Activated CD8-positive, alpha-beta memory T cell treated with anti-CD3 and anti-CD28 coated beads for 1 hour (primary cell): ENCODE measurements at regions not wholly inside any gene's neighbourhood (a gene's known extent, or its start where the extent isn't known, plus 50 kb on each side); places are given as distances from the start of the nearest gene placed in this dataset.

Experiments used
- DNase-seq, 2 donors: peaks; one replicate each; pipeline ENCODE4 v3.0.0-alpha.2; 2020; ENCODE audit warnings: low read depth in 1 of 2; ENCODE audit errors: extremely low read depth in 1 of 2

DNA sequence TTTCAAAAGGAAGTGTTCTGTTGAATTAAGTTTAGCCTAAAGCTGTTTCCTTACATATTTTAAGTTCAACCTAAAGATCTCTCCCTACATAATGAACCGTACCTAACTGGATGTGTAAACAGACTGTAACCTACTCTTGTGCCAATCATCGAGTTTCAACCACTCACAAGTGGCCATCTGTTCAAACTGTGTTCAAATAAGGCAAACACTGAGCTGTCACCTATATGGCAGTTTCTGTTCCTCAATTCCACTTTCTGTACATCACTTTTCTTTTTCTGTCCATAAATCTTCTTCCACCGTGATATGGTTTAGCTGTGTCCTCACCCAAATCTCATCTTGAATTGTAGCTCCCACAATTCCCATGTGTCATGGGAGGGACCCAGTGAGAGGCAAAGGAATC, 428.6 kb downstream of the HACE1 start:
- no peak for DNase-seq

DNA sequence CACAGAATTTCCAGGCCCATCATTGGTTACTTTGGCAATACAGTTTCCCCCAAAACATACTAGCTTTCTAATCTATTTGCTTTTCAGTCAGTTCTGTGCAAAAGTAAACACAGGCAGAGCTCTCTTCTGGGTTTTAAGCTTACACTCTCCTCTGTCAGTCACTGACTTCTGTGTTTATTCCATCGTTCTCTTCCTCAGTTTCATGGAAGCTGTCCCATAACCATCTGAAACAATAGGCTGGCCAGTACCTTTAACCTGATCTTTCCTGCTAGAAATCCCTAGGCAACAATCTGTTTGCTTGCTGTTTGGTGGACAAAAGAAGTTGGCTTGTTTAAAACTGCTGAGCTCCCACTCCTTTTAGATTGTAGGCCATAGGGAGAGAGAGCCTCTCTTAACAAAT, 431.5 kb downstream of the HACE1 start:
- DNase-seq: no peak

DNA sequence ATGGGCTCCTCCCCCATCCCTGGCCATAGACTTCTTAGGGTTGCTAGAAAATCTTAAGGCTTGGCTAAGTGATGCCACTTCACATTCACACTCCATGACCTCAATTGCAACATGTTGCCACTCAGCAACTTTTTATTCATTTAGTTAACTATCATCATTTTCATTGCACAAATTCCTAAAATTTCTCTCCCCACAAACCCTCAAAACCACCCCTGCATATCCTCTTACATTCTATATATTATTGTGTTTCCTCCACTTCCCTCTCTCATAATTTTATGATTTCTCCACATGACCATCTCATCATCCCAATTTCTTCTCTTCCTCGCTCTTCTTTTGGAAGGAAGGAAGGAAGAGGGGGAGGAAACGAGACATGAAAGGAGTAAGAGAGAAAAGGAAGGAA, 436.0 kb downstream of the HACE1 start:
- DNase-seq: no peak

DNA sequence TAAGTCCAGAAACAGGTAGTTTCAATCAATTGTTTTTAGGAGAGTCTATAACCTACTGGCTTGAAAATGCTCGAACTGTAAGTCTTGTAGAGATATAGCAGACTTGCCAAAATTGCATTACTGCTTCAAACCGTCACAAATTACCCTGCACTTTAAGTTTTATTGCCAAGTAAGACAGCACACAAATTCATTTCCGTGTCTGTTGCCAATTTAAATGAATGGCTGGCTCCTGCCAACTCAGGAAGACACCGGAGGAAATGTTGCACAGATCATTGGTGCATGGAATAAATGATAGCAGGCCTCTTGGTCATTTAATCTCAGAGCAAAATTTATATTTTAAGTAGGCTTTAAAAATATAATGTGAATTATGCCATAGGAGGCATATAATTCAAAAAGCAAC, 438.1 kb downstream of the HACE1 start:
- DNase-seq: no peak

DNA sequence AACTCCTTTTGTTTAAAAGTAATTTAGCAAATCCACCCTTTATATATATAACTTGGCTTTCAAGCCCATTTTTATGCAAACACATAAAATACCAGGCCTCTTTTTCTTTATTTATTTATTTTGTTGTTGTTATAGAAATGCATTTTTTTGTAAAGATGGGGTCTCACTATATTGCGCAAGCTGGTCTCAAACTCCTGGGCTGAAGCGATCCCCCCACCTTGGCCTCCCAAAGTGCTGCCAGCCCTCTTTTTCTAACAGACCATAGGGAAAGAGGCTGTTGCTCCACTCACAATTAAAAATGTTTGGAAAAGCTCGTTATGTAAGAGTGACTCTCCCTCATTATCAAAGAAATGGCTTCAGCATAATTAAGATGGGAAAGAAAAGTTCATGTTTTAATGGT, 440.9 kb downstream of the HACE1 start:
- no peak for DNase-seq

DNA sequence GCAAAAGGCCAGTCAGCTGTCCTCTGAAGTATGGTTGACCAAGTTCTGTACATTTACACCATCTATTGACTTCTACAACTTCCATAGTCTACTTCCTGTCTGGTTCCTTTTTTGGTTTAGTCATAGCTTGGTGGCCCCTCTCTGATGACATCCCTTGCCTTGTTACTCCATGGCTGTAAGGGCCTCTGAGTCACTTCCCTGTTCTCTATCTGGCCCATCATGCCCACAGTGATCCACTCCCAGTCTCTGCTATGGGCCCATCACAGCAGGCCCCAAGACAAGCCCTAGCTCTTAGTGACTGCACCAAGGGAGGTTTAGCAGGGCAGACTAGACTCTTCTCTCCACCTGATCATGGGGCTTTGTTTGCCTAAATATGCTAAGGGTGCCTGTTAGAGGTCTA, 441.6 kb downstream of the HACE1 start:
- DNase-seq: no peak

DNA sequence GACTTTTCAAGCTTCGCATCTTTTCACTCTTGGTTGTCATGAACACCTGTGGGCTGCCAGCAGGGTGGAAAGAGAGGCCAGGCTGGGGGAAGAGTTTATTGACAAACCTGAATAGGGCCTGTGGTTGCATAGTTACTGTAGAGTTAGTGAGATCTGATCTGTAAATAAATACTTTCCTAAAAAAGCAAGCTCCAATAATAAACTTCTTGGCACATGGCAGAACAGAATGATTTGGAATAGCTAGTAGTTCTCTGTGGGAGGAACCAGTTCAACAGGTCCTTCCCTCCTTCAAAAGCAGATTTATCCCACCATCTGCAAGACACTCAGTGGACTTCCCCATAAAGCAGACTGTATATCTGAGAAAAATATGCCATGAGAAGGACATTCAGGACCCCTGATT, 445.0 kb downstream of the HACE1 start:
- no peak for DNase-seq

DNA sequence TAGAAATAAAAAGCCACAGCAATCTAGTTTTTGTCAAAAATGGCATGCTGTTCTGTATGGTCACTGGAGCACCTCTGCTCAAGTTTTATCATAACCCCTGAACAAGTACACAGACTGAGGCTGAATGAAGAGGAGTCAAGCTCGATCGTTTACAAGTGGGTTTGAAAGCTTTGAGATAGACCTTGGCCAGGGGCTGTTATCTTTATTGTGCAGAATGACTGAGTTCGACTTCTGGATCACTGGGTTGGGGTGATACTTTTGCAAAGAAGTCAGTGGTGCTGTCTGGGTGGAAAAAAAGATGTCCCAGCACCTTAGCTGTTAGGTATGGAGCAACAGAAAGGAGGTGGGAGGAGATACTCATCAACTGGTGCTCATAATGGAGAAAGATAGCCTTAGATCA, 446.0 kb downstream of the HACE1 start:
- no peak for DNase-seq

DNA sequence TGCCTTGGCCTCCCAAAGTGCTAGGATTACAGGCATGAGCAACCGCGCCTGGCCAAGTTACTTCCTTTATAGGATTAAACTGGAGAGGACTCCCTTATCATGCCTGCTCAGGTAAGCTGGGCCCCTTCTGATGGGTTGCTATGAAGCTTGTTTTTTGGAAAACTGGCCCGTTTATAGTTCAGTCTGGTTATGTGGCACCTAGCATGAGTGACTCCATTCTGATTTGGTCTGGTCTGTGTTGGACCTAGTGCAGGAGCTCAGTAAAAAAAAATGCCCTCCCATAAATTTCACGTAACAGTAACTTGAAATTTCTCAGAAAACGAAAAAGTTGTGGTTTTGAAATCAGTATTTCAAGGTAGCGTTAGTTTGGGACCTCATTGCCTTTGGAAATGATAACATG, 448.4 kb downstream of the HACE1 start:
- no peak for DNase-seq

DNA sequence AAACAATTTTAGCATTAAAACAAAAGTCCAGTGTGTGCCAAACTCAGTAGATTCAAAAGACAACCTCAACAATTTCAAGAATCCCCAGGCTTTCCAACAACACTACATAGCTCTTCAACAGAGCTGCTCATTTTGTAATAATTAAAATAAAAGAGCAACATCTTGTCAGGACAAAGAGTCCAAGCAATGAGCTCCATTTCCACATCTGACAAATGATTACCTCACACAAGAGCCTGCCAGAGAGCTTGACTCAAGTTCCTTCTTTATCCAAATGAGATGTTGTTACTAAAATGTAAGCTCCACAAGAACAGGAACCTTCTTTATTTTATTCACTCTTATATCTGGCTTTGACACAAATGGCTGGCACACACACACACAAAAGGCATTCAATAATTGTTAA, 449.8 kb downstream of the HACE1 start:
- DNase-seq: no peak

DNA sequence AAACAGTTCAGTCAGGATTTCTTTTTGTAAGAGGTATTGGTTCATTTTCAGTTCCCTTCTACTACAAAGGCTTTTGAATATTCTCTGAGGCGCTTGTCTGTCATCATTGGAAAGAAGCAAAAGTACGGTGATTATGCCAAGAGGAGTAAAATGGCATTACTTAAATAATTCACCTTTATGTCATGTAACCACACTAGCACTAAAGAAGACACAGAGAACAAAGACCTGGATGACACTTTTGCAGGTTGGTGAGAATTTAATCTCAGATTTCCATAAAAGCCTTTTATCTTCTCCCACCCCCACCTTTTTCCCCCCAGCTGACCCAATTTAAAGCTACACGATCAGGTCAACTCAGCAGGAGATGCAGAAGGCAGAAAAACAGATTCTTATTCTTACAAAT, 451.8 kb downstream of the HACE1 start:
- DNase-seq: no peak

DNA sequence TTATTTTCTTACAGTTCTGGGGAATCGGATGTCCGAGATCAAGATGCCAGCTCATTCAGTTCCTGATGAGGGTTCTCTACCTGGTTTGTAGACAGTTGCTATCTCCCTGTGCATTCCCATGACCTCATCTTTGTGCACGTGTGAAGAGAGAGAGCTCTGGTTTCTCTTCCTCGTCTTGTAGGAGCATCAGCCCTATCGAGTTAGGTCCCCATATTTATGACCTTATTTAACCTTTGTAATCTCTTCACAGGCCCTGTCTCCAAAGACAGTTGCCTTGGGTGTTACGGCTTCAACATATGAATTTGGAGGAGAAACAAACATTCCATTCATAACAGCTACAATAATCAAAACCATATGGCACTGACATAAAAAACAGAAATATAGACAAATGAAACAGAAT, 455.3 kb downstream of the HACE1 start:
- DNase-seq: no peak

DNA sequence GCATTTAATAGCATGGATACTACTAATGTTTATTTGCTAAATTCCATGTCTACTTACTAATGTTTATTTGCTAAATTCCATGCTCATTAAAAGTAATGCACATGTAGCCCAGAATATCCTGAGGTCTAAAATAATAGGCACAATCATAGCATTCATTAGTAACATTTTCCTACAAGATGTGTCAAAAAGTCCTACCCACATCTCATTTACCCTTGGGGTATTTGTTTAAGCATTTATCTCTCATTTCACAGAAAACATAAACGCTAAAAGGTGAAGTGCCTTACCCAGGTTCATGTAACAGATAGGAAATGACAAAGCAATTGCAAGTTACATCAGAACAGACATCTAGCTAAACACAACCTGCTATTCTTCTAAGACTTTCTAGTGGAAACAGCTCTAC, 457.1 kb downstream of the HACE1 start:
- no peak for DNase-seq

DNA sequence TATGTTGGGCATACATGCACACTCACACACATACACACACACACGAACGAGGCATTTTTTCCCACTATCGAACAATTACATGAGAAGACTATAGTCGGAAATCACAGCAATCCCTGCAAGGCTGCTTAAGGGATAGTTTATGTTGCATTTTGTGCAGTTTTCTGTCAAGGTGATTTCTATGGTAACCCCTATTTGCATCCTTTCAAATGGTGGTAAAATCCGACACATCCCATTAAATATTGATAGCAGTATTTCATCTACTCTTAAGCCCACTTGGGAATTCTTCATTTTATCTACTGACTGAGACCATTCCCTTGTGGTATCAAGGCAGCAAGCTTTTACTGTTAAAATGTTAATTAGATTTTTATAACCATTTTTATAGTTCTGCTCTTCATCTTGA, 457.8 kb downstream of the HACE1 start:
- no peak for DNase-seq

DNA sequence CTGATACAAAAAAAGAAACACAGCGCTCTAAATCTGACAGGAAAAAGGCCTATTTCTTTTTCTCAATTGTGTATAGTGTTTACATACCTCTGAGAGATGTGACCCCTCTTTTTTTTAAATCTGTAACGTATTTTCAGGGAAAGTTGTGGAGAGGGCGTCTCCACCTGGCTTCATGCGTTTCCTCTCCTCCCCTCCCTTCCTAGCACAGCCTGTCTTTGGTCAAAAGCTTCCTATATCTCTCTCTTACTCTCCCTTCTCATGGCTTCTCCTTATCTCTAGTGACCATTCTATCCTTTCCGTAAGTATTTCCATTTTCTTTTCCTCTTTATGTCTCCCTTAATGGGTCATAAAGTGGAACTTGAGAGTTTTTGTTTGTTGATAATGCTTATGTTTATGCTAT, 458.9 kb downstream of the HACE1 start:
- no peak for DNase-seq

DNA sequence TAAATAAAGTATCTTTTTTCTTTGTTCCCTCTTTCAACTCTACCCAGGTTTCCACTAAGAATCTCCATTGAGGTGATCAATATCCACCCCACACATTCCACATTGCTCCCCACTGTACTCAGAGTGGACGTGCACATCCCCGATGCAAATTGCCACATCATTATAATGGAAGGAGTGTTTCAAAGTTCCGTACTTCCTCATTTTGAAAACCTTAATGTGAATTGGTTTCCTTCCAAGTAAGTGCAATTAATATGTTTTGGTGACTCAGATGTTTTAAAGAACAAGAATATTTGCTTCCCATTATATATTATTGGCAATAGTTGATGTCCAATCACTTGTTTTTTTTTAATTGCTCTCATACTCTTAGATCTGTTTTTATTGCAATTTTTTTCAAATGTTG, 463.6 kb downstream of the HACE1 start:
- no peak for DNase-seq

DNA sequence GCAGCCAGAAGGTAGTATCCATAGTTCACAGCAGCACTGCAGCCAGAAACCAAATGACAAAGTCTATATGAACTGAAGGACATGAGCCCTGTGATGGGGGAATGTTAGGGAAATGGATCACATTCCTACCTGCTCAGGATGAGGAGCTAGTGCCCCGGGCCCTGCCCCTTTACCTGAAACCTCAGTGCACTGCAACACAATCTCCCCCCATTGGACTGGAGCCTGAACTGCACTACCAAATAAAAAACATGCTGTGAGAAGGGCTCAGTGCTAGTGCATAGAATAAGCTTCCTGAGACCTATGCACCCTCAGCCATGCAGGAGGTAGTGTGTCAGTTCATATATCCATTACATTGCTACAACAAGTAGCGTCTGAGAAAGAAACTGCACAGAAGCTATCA, 477.8 kb downstream of the HACE1 start:
- no peak for DNase-seq

DNA sequence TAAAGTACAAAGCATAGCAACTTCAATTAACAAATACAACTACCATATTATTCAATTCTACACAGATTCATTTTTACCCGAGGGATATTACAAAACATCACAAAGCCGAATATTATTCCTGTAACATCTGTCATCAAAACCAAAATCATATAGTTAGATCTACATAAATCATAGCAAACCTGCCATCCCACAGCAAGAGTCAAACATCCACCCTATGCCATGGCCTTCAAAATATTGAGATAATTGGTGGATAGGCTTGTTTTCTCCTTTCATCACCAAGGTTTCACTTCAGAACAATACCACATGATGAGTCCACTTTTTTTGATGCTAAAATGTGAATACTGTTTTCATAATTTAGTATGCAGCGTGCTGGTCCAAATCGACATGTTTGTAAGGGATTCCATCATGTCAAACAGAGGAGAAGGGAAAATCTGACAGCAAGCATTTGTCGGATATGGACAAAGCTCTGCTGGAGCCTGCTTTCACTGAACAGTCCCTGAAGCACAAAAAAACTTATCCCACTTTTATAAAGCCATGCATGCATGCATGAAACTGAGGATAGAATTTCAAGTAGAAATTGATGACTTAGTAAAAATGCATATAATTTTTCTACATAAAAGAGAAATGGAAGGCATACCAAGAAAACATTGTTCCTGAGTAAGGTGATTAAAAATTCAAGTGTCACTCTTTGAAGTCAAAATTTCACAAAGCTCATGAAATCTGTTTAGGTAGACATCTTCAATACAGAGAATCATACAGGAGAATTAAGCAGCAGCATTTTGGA, 494.1 kb downstream of the HACE1 start:
- DNase-seq: no peak

DNA sequence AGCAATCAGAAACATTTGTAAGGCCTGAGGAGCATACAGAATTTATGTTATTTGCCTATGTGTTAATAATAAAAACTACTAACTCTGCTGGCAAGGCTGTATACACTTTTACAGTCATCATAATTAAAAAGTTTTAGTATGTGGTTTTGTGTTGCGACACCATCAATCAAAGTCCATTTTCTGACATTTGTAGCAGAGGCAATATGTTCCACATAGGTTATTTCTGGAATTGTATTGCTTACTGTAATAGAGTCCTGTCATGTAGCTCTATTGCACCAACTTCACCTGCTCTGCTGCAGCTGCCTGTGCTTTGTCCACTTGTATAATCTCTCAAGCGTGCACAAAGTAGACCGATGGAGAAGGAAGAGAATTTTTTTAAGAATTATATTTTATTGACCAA, 501.8 kb downstream of the HACE1 start:
- DNase-seq: no peak

DNA sequence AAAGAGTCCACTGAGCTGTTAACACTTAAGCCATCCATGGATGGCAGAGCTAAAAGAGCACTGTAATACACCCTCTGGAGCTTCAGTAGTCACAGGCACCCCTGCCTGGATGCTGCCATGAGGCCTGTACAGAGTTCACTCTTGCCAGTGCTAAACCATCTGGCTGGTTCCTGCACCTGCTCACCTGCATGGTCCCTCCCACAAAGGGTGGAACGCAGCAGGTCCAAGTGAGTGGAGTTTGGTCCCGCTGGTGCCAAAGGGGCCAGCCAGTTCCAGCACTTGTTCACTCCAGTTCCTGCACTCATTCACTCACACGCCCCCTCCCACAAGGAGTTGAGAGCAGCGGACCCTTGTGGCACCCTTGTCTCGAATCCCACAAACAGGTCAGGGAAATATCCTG, 503.5 kb downstream of the HACE1 start:
- DNase-seq: no peak

DNA sequence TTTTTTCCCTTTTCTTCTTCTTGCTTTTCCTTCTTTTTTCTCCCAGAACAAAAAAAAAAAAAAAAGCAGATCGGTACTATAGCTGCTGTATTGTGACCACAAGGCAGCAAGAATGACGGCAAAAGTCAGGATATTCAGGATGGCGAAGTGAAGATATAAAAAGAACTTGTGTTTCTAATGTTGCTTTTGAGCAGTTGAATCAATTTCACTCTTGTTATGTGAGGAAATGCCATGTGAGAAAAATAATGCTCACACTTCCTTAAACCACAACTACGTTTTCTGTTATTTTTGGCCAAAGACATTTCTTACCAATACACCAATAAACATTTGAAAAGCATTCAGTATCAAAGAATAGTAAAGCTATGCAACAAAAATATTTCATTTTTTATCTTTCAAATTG, 510.5 kb downstream of the HACE1 start:
- no peak for DNase-seq

DNA sequence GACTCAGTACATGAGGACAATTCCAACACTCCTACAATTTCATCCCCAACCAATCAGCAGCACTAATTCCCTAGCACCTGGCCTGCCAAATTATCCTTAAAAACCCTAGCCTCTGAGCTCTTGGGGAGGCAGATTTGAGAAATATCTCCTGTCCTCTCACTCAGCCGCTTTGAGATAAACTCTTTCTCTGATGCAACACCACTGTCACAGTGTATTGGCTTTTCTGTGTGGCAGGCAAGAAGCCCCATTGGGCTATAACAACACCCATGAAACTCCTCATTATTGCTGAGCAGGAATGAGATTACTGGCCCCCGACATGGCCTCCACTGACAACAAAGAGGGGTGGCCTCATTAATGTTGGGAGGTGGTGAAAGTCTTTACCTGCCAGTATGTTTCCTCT, 515.5 kb downstream of the HACE1 start:
- DNase-seq: no peak

DNA sequence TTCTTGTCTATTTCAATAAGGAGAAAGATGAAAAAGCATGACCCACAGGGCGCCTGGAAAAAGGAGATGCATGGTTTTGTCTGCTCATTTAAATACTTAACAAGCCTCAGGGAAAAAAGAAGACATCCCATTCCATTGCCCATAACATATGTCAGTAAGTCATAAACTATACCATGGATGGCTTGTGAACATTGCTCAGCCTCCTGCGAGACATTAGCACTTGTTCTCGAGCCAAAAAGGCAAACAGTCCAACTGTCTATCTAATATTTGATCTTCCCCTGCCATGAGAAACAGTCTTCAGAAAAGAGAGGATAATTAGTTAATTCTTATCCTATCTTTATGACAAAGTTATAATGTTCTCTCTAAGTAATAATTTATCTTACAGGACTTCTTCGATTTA, 527.4 kb downstream of the HACE1 start:
- DNase-seq: no peak
